ENCODE measurements at regions not wholly inside any gene's neighbourhood (a gene's known extent, or its start where the extent isn't known, plus 50 kb on each side); places are given as distances from the start of the nearest gene placed in this dataset.

- H3K4me3 Mint-ChIP-seq = no peak overlapping the region
- no peaks in the 10 kb centered on the region for H3K27me3 Mint-ChIP-seq
- DNase-seq (no peak), ATAC-seq (ENCODE audit: low read depth) (no peak)
- no peak overlapping the region for H3K27ac Mint-ChIP-seq
- no peaks in the 10 kb centered on the region for H3K4me1 ChIP-seq (ENCODE audit: control insufficient read depth in 2 of 2, insufficient read depth in 2 of 2, low read length in 2 of 2)
- no peaks in the 10 kb centered on the region for H3K27me3 ChIP-seq (replicated peaks in 1 of 4; ENCODE audit: control extremely low read depth in 1 of 4, control insufficient read depth in 3 of 4, insufficient read depth in 4 of 4, low read length in 3 of 4)
- H3K4me3 ChIP-seq (ENCODE audit: control extremely low read depth in 1 of 5, extremely low read depth in 1 of 5, insufficient read depth in 1 of 5, low read depth in 2 of 5, low read length in 4 of 5) = no peak overlapping the region
- intact Hi-C loops (cut with micrococcal nuclease) = no loop called here
- no peak overlapping the region for H3K4me2 ChIP-seq (replicated peaks; ENCODE audit: low read depth, low read length, poor library complexity, severe bottlenecking)
- CTCF ChIA-PET = no interaction called here
- no peaks in the 10 kb centered on the region for H3K36me3 ChIP-seq (replicated peaks in 1 of 2; ENCODE audit: control extremely low read depth in 1 of 2, control insufficient read depth in 1 of 2, extremely low read depth in 1 of 2, insufficient read depth in 2 of 2, low read length in 1 of 2)
- no peaks in the 10 kb centered on the region for H4K20me1 ChIP-seq (ENCODE audit: control insufficient read depth, insufficient read depth, low read length, poor library complexity, severe bottlenecking)
- TF ChIP-seq CTCF (IDR thresholded peaks at IDR 0.05) (no peak), EZH2 (IDR thresholded peaks at IDR 0.05; ENCODE audit: borderline replicate concordance, insufficient read depth, low read depth, low read length, poor library complexity, severe bottlenecking) (no peak)
- H3K9ac ChIP-seq (ENCODE audit: low read length) = no peak overlapping the region
- H2AFZ ChIP-seq (ENCODE audit: insufficient read depth, low read depth, low read length, poor library complexity, severe bottlenecking) = no peak overlapping the region
- no peaks in the 10 kb centered on the region for H3K79me2 ChIP-seq (ENCODE audit: control insufficient read depth, insufficient read depth, low read length)
- POLR2A ChIA-PET = no interaction called here
- no peaks in the 10 kb centered on the region for H3K9me3 Mint-ChIP-seq (ENCODE audit: insufficient read depth)
- H3K4me1 Mint-ChIP-seq = no peaks in the 10 kb centered on the region
- WGBS (ENCODE audit: insufficient coverage) = 100% methylated on average over 1 of the region's 4 CpGs
- H3K9me3 ChIP-seq (ENCODE audit: control extremely low read depth in 1 of 3, control insufficient read depth in 2 of 3, insufficient read depth in 1 of 3, low read length in 2 of 3) = peaks cover 0 to 2% (median 0%) of the 10 kb centered on the region in 3 donors
- no peak overlapping the region for H3K27ac ChIP-seq (ENCODE audit: low read length in 2 of 2)
Measured at GRCh38 chr14:53265025-53265424, 111.9 kb upstream of the DDHD1 start.

- Mint-ChIP-seq H3K27me3 (no peaks in the 10 kb centered on the region), H3K4me3 (no peak overlapping the region), H3K9me3 (ENCODE audit: insufficient read depth) (no peaks in the 10 kb centered on the region), H3K4me1 (no peaks in the 10 kb centered on the region), H3K27ac (no peak overlapping the region)
- POLR2A ChIA-PET = no interaction called here
- Histone ChIP-seq H3K27me3 (replicated peaks in 1 of 4; ENCODE audit: control extremely low read depth in 1 of 4, control insufficient read depth in 3 of 4, insufficient read depth in 4 of 4, low read length in 3 of 4) (no peaks in the 10 kb centered on the region), H3K4me3 (ENCODE audit: control extremely low read depth in 1 of 5, extremely low read depth in 1 of 5, insufficient read depth in 1 of 5, low read depth in 2 of 5, low read length in 4 of 5) (no peak overlapping the region), H3K9me3 (ENCODE audit: control extremely low read depth in 1 of 3, control insufficient read depth in 2 of 3, insufficient read depth in 1 of 3, low read length in 2 of 3) (peaks cover 0 to 4% (median 2%) of the 10 kb centered on the region in 3 donors), H2AFZ (ENCODE audit: insufficient read depth, low read depth, low read length, poor library complexity, severe bottlenecking) (no peak overlapping the region), H3K4me1 (ENCODE audit: control insufficient read depth in 2 of 2, insufficient read depth in 2 of 2, low read length in 2 of 2) (no peaks in the 10 kb centered on the region), H3K79me2 (ENCODE audit: control insufficient read depth, insufficient read depth, low read length) (no peaks in the 10 kb centered on the region), H3K27ac (ENCODE audit: low read length in 2 of 2) (no peak overlapping the region), H3K36me3 (replicated peaks in 1 of 2; ENCODE audit: control extremely low read depth in 1 of 2, control insufficient read depth in 1 of 2, extremely low read depth in 1 of 2, insufficient read depth in 2 of 2, low read length in 1 of 2) (no peaks in the 10 kb centered on the region), H3K4me2 (replicated peaks; ENCODE audit: low read depth, low read length, poor library complexity, severe bottlenecking) (no peak overlapping the region), H4K20me1 (ENCODE audit: control insufficient read depth, insufficient read depth, low read length, poor library complexity, severe bottlenecking) (no peaks in the 10 kb centered on the region), H3K9ac (ENCODE audit: low read length) (no peak overlapping the region)
- ATAC-seq (ENCODE audit: low read depth) (no peak), DNase-seq (no peak)
- no peak for TF ChIP-seq EZH2 (IDR thresholded peaks at IDR 0.05; ENCODE audit: borderline replicate concordance, insufficient read depth, low read depth, low read length, poor library complexity, severe bottlenecking)
- no peak for TF ChIP-seq CTCF (IDR thresholded peaks at IDR 0.05)
- intact Hi-C loops (cut with micrococcal nuclease) = no loop called here
- 92% methylated on average over 2 of the region's 2 CpGs for WGBS (ENCODE audit: insufficient coverage)
- CTCF ChIA-PET = no interaction called here
Measured at GRCh38 chr14:53260928-53261327, 107.8 kb upstream of the DDHD1 start.

Data from B cell (primary cell).